Fibroblast of skin of scalp (primary cell): ENCODE measurements at regions not wholly inside any gene's neighbourhood (a gene's known extent, or its start where the extent isn't known, plus 50 kb on each side); places are given as distances from the start of the nearest gene placed in this dataset.

Experiments used
- DNase-seq: peaks from one replicate; pipeline ENCODE4 v3.0.0-alpha.2; 2013

DNA sequence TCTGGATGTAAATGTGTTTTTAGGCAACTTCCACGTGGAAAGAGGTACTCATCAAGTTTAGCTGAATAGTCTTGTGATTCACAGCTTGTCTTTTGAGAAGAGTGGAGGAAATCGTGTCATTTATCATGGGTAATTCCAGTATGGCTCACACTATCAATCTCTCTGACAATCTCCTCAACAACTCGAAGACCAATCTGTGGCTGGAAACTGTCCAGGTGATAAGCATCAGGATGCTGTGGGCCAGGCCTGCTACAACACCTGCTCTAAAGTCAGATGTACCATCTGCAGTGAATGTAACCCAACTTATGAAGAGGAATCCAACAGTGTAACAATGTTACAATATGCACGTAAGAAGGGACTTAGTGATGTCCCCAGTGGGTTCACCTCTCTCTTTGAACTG lies 132.1 kb upstream of the GK2 start:
- DNase-seq, result no peak

GRCh38 chr4:79535516-79535915 lies 127.5 kb upstream of the GK2 start:
- no peak for DNase-seq

GRCh38 chr4:79528241-79528706 lies 120.2 kb upstream of the GK2 start:
- DNase-seq, result peak; percentile 0

DNA sequence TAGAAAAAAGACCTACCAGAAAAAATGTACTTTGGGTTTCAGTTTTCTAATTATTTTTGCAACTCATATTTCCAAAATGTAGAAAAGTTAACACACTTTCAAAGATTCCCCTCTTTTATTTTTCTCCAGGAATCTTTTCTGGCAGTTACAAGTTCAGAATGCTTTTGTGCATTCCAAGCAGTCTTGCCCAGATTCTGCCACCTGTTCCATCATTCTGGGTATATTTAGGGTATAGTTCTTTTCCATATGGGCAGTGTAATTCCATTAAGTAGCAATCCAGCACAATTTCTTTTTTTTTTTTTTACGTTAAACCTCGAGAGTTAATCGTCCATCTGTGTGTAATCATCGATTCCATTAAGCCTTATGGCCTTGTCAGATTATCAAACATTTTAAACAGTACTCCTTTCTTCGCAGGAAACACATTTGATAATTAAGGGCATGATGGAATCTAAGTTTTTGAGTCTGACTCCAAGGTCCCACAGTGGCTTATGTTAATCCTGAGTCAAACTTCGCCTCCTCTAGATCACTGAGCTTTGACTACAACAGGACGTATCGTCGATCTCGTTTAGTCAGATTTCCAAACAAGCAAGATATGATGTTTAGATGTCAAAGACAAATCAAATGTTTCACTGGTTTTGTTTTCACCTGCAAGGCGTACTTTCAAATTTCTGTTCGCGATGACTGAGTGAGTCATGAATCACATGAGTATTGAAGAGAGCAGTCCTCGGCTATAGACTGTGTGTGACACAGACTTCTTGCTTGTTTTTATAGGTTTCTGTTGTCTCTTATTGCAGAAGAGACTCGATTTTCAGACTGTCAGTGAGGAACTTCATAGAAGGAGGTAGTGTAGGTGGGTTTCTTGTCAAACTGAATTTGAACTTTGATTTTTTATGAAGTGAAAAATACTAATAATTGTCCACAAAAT lies 118.9 kb upstream of the GK2 start:
- DNase-seq, result no peak

DNA sequence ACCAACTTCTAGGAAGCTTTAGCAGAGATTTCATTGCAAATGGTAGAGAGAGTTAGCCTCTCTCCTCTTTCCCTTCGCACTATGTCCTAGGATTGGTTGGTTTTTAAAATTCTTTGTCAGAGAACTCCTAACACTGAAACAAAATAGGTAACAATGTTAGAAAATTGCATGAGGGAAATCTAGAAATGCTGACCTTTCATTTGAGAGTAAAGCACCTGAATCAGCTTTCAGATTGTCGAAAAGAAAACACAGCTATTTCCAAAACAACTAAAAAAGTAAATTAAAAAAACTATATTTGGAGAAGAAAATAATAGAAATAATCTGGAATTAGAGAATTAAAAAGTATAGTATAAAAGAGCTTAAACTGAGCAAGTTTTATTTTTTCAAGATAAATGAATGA lies 108.1 kb upstream of the GK2 start:
- no peak for DNase-seq

- no peak for DNase-seq
These were observed 106.7 kb upstream of the GK2 start for GRCh38 chr4:79514621-79515329.

DNA sequence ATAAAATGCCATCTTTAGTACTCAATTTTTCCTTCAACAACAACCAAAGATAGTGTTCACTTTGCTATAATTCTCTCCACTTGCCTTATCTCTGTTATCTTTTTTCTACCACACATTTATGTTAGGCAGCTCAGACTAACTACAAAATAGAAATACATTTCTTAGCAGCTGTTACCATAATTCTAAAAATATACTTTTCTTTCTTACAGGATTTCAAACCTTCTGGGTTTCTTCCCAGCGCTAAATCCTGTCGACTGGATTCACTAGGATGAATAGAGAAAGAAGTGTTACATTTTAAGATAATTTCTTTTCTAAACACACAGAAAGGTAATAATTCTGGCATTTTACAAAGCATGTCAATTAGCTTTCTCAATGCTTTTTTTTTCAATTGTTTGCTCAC lies 105.5 kb upstream of the GK2 start:
- no peak for DNase-seq

GRCh38 chr4:79512363-79512762 lies 104.3 kb upstream of the GK2 start:
- no peak for DNase-seq

- no peak for DNase-seq
These were observed 94.1 kb upstream of the GK2 start for GRCh38 chr4:79502081-79502480.

DNA sequence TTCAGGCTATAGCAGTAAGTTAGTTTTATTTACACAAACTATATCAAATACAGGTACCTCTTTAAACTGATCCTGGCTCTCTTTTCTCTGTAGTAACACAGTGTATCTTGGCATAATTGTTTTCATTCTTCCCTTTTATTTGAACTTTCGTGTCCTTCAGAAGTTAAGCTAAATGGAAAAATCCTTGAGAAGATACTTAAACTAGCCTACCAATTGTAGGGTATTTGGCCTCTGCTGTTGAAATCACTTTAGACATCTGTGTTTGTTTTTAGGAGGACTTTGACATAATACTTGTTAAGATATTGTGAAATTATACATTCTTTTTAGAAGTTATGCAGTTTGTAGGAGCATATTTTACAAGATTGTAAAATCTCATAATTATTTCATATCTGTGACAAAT lies 90.3 kb upstream of the GK2 start:
- DNase-seq, result no peak

GRCh38 chr4:79497001-79497400 lies 89.0 kb upstream of the GK2 start:
- DNase-seq, result no peak

DNA sequence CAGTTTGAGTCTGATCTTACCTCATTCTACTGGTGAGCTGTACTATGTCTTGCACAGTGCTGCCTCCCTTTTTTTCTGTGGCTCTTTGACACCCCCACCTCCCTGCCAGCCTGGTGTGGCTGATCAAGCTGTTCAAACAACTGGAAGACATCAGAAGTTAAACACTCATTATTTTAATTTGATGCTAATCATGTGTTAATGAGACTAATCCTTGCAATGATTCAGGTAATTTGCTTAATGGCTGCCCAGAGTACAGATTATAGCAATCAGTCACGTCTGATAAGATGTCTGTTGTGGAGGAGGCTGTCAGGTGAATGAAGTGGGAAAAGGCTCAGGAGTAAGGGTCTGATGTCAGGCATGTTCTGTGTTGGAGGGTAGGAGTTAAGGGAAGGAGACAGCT lies 87.4 kb upstream of the GK2 start:
- DNase-seq, result no peak

GRCh38 chr4:79492148-79492547 lies 84.1 kb upstream of the GK2 start:
- no peak for DNase-seq

DNA sequence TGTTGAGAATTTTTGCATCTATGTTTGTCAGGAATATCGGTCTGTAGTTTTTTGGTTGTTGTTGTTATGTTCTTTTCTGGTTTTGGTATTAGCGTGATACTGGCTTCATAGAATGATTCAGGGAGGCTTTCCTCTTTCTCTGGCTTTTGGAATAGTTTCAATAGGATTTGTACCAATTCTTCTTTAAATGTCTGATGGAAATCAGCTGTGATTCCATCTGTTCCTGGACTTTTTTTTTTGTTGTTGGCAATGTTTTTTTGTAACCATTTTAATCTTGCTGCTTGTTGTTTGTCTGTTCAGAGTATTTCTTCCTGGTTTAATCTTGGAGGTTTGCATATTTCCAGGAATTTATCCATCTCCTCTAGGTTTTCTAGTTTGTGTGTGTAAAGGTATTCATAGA lies 81.5 kb upstream of the GK2 start:
- no peak for DNase-seq

GRCh38 chr4:79476196-79476595 lies 68.2 kb upstream of the GK2 start:
- peak; percentile 18 for DNase-seq

- DNase-seq, result no peak
These were observed 65.4 kb upstream of the GK2 start for GRCh38 chr4:79473439-79473724.

DNA sequence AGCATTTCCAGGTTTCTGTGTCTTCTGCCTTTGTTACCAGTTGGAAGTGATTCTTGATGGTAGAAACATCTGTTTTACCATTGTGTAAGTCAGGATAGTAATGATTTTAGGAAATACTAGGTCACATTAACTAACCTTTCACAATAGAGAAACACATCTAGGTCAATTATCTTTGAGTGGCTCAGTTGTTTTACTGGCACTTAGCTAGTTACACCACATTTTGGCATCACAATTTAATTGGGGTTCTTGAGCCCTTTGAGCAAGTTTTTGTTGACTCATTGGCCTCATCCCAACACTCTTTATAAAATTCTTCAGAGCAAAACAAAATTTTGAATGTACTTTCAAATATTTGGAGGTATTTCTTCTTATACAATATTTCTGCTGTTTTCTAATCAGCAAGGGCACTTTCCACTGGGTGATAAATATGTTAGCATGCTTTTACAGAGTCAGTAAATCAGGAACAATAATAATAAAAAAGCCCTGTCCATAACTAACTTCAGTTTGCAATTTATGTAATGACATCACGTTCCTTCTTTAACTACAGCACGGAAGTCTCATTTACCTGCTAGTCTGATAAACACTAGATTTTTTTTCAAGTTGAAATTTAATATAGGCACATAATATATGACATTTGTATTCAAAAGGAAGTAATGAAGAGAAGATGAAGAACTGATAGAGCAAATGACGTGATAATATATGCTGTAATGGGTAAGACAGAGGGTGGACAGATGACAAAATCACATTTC lies 64.8 kb upstream of the GK2 start:
- DNase-seq, result no peak

DNA sequence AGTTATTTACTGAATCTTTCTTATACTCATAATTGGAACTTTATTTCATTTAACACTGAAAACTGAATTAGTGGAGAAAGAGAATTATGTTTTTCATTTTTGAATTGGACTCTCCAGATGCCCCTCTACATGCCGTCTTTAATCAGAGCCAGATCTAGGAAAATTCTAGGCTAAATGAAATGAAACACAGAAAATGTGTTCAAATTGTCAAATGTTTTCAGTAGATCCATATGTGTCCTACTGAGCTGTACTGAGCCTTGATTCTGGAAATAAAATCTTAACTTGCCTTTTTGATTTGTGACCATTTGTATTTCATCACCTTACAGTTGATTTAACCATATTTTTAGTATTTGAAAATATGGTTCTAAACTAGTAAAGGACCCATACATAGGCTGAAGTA lies 64.0 kb upstream of the GK2 start:
- no peak for DNase-seq

DNA sequence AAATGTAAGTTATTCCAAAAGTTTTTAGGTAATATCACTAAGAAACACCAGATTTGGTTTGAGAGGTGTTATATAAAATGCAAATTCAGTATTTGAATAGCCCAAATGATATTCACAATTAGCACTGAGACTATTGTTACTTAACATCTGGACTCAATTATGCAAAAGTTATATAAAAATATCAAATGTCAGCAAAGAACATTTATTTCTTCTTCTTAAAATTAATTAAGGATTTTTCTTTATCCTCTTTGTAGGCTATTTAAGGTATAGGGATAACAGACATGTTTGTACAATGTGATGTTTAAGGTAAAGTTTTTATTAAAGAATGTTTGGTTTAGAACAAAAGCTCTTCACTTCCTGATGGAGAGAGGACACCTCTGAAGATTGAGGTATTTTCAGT lies 63.3 kb upstream of the GK2 start:
- DNase-seq, result no peak

GRCh38 chr4:79467246-79467932 lies 59.4 kb upstream of the GK2 start:
- DNase-seq, result peak; percentile 28

- DNase-seq, result peak; percentile 57
These were observed 58.6 kb upstream of the GK2 start for GRCh38 chr4:79466621-79467020.
